ENCODE measurements at regions not wholly inside any gene's neighbourhood (a gene's known extent, or its start where the extent isn't known, plus 50 kb on each side); places are given as distances from the start of the nearest gene placed in this dataset.

- peak; percentile 29 for DNase-seq
Observed at GRCh38 chr2:118738524-118739308, 108.7 kb downstream of the EN1 start.

- no peak for DNase-seq
Observed at GRCh38 chr2:118738106-118738505, 109.3 kb downstream of the EN1 start.

GRCh38 chr2:118737684-118738083 is 109.8 kb downstream of the EN1 start:
- no peak for DNase-seq

GRCh38 chr2:118732432-118732831 is 115.0 kb downstream of the EN1 start:
- DNase-seq, result no peak

GRCh38 chr2:118731413-118731812 is 116.0 kb downstream of the EN1 start:
- DNase-seq, result no peak

GRCh38 chr2:118730405-118730804 is 117.0 kb downstream of the EN1 start:
- DNase-seq, result no peak

GRCh38 chr2:118729760-118730159 is 117.7 kb downstream of the EN1 start:
- DNase-seq, result no peak

- DNase-seq, result no peak
Observed at GRCh38 chr2:118728984-118729383, 118.5 kb downstream of the EN1 start.

- DNase-seq, result no peak
Observed at GRCh38 chr2:118726821-118727220, 120.6 kb downstream of the EN1 start.

GRCh38 chr2:118723394-118723793 is 124.1 kb downstream of the EN1 start:
- no peak for DNase-seq

GRCh38 chr2:118722976-118723375 is 124.5 kb downstream of the EN1 start:
- DNase-seq, result no peak

GRCh38 chr2:118721817-118722551 is 125.5 kb downstream of the EN1 start:
- no peak for DNase-seq

- no peak for DNase-seq
Observed at GRCh38 chr2:118720866-118721265, 126.6 kb downstream of the EN1 start.

- no peak for DNase-seq
Observed at GRCh38 chr2:118718921-118719320, 128.5 kb downstream of the EN1 start.

GRCh38 chr2:118716102-118716501 is 131.3 kb downstream of the EN1 start:
- DNase-seq, result no peak

- DNase-seq, result no peak
Observed at GRCh38 chr2:118714118-118714517, 133.3 kb downstream of the EN1 start.

- no peak for DNase-seq
Observed at GRCh38 chr2:118711603-118712002, 135.8 kb downstream of the EN1 start.

- DNase-seq, result no peak
Observed at GRCh38 chr2:118710481-118710880, 137.0 kb downstream of the EN1 start.

- no peak for DNase-seq
Observed at GRCh38 chr2:118709786-118710185, 137.7 kb downstream of the EN1 start.

- no peak for DNase-seq
Observed at GRCh38 chr2:118706844-118707243, 140.6 kb downstream of the EN1 start.

GRCh38 chr2:118706371-118706770 is 141.1 kb downstream of the EN1 start:
- DNase-seq, result no peak

GRCh38 chr2:118705032-118705431 is 142.4 kb downstream of the EN1 start:
- DNase-seq, result no peak

- DNase-seq, result no peak
Observed at GRCh38 chr2:118699447-118700175, 147.8 kb downstream of the EN1 start.
